ENCODE measurements at regions not wholly inside any gene's neighbourhood (a gene's known extent, or its start where the extent isn't known, plus 50 kb on each side); places are given as distances from the start of the nearest gene placed in this dataset.

- ChIA-PET POLR2A (no interaction called here), CTCF (no interaction called here)
- no peak overlapping the region for H2AFZ ChIP-seq (ENCODE audit: insufficient read depth, low read depth, low read length, poor library complexity, severe bottlenecking)
- peaks cover 0 to 9% (median 0%) of the 10 kb centered on the region in 4 experiments for H3K27me3 ChIP-seq (replicated peaks in 1 of 4; ENCODE audit: control extremely low read depth in 1 of 4, control insufficient read depth in 3 of 4, insufficient read depth in 4 of 4, low read length in 3 of 4)
- H3K4me2 ChIP-seq (replicated peaks; ENCODE audit: low read depth, low read length, poor library complexity, severe bottlenecking), result no peak overlapping the region
- no peaks in the 10 kb centered on the region for H3K79me2 ChIP-seq (ENCODE audit: control insufficient read depth, insufficient read depth, low read length)
- WGBS (ENCODE audit: insufficient coverage), result 80% methylated on average over 7 of the region's 14 CpGs
- peaks cover 14% of the 10 kb centered on the region for H3K9me3 Mint-ChIP-seq (ENCODE audit: insufficient read depth)
- no peak overlapping the region for H3K4me3 ChIP-seq (ENCODE audit: control extremely low read depth in 1 of 5, extremely low read depth in 1 of 5, insufficient read depth in 1 of 5, low read depth in 2 of 5, low read length in 4 of 5)
- peaks cover 46% of the 10 kb centered on the region for H3K27me3 Mint-ChIP-seq
- no peak overlapping the region for H3K9ac ChIP-seq (ENCODE audit: low read length)
- H3K27ac Mint-ChIP-seq, result no peak overlapping the region
- no peak overlapping the region for H3K27ac ChIP-seq (ENCODE audit: low read length in 2 of 2)
- H3K4me1 Mint-ChIP-seq, result peaks cover 3% of the 10 kb centered on the region
- no peak overlapping the region for H3K4me3 Mint-ChIP-seq
- no peaks in the 10 kb centered on the region for H3K36me3 ChIP-seq (replicated peaks in 1 of 2; ENCODE audit: control extremely low read depth in 1 of 2, control insufficient read depth in 1 of 2, extremely low read depth in 1 of 2, insufficient read depth in 2 of 2, low read length in 1 of 2)
- H3K4me1 ChIP-seq (ENCODE audit: control insufficient read depth in 2 of 2, insufficient read depth in 2 of 2, low read length in 2 of 2), result no peaks in the 10 kb centered on the region
- peaks cover 0 to 11% (median 9%) of the 10 kb centered on the region in 3 donors for H3K9me3 ChIP-seq (ENCODE audit: control extremely low read depth in 1 of 3, control insufficient read depth in 2 of 3, insufficient read depth in 1 of 3, low read length in 2 of 3)
- intact Hi-C loops (cut with micrococcal nuclease), result no loop called here
- TF ChIP-seq CTCF (IDR thresholded peaks at IDR 0.05) (no peak), EZH2 (IDR thresholded peaks at IDR 0.05; ENCODE audit: borderline replicate concordance, insufficient read depth, low read depth, low read length, poor library complexity, severe bottlenecking) (no peak)
- H4K20me1 ChIP-seq (ENCODE audit: control insufficient read depth, insufficient read depth, low read length, poor library complexity, severe bottlenecking), result no peaks in the 10 kb centered on the region
- ATAC-seq (ENCODE audit: low read depth), result no peak
- no peak for DNase-seq
These were observed 57.9 kb upstream of the DLG1 start for GRCh38 chr3:197356275-197356674.

GRCh38 chr3:197355713-197356112 is 57.3 kb upstream of the DLG1 start:
- no peak for TF ChIP-seq CTCF (IDR thresholded peaks at IDR 0.05)
- TF ChIP-seq EZH2 (IDR thresholded peaks at IDR 0.05; ENCODE audit: borderline replicate concordance, insufficient read depth, low read depth, low read length, poor library complexity, severe bottlenecking), result no peak
- no peak overlapping the region for H3K9ac ChIP-seq (ENCODE audit: low read length)
- H3K4me3 ChIP-seq (ENCODE audit: control extremely low read depth in 1 of 5, extremely low read depth in 1 of 5, insufficient read depth in 1 of 5, low read depth in 2 of 5, low read length in 4 of 5), result no peak overlapping the region
- CTCF ChIA-PET, result no interaction called here
- WGBS (ENCODE audit: insufficient coverage), result no CpG with 5 or more reads among the region's 1 CpG
- no peak overlapping the region for H3K4me3 Mint-ChIP-seq
- H3K79me2 ChIP-seq (ENCODE audit: control insufficient read depth, insufficient read depth, low read length), result no peaks in the 10 kb centered on the region
- H3K4me2 ChIP-seq (replicated peaks; ENCODE audit: low read depth, low read length, poor library complexity, severe bottlenecking), result no peak overlapping the region
- POLR2A ChIA-PET, result no interaction called here
- H2AFZ ChIP-seq (ENCODE audit: insufficient read depth, low read depth, low read length, poor library complexity, severe bottlenecking), result no peak overlapping the region
- H4K20me1 ChIP-seq (ENCODE audit: control insufficient read depth, insufficient read depth, low read length, poor library complexity, severe bottlenecking), result no peaks in the 10 kb centered on the region
- H3K4me1 ChIP-seq (ENCODE audit: control insufficient read depth in 2 of 2, insufficient read depth in 2 of 2, low read length in 2 of 2), result no peaks in the 10 kb centered on the region
- H3K9me3 ChIP-seq (ENCODE audit: control extremely low read depth in 1 of 3, control insufficient read depth in 2 of 3, insufficient read depth in 1 of 3, low read length in 2 of 3), result peaks cover 0 to 10% (median 9%) of the 10 kb centered on the region in 3 donors
- DNase-seq, result no peak
- peaks cover 12% of the 10 kb centered on the region for H3K9me3 Mint-ChIP-seq (ENCODE audit: insufficient read depth)
- no peaks in the 10 kb centered on the region for H3K36me3 ChIP-seq (replicated peaks in 1 of 2; ENCODE audit: control extremely low read depth in 1 of 2, control insufficient read depth in 1 of 2, extremely low read depth in 1 of 2, insufficient read depth in 2 of 2, low read length in 1 of 2)
- ATAC-seq (ENCODE audit: low read depth), result no peak
- H3K27me3 ChIP-seq (replicated peaks in 1 of 4; ENCODE audit: control extremely low read depth in 1 of 4, control insufficient read depth in 3 of 4, insufficient read depth in 4 of 4, low read length in 3 of 4), result peaks cover 0 to 9% (median 0%) of the 10 kb centered on the region in 4 experiments
- intact Hi-C loops (cut with micrococcal nuclease), result no loop called here
- peaks cover 3% of the 10 kb centered on the region for H3K4me1 Mint-ChIP-seq
- peaks cover 46% of the 10 kb centered on the region for H3K27me3 Mint-ChIP-seq
- no peak overlapping the region for H3K27ac Mint-ChIP-seq
- no peak overlapping the region for H3K27ac ChIP-seq (ENCODE audit: low read length in 2 of 2)

All from B cell (primary cell).